IMR-90 (cell line): ENCODE measurements at regions not wholly inside any gene's neighbourhood (a gene's known extent, or its start where the extent isn't known, plus 50 kb on each side); places are given as distances from the start of the nearest gene placed in this dataset.

Experiments
- BHLHE40 ChIP-seq: fragments of 150-350 bp; IDR thresholded peaks from 2 replicates; pipeline ENCODE4 v1.6.1; 2016; ENCODE audit warnings: mild to moderate bottlenecking, low read depth, low read length
- CTCF ChIP-seq: conservative IDR thresholded peaks from 2 replicates; pipeline ENCODE4 v1.5.1; 2012; ENCODE audit warnings: mild to moderate bottlenecking, low read depth, low read length, improper control_type of control experiment
- MAFK ChIP-seq: IDR thresholded peaks from 2 replicates; pipeline ENCODE4 v1.6.1; 2012; ENCODE audit warnings: low read depth, low read length, improper control_type of control experiment
- RCOR1 ChIP-seq: IDR thresholded peaks from 2 replicates; pipeline ENCODE4 v1.6.1; 2012; ENCODE audit warnings: mild to moderate bottlenecking, low read length, improper control_type of control experiment; ENCODE audit not compliant: insufficient replicate concordance
- RFX5 ChIP-seq: IDR thresholded peaks from 2 replicates; pipeline ENCODE4 v1.8.0; 2012; ENCODE audit warnings: low read depth, mild to moderate bottlenecking, low read length, moderate library complexity
- USF2 ChIP-seq: fragments of 150-350 bp; IDR thresholded peaks from 2 replicates; pipeline ENCODE4 v1.6.1; 2017; ENCODE audit warnings: mild to moderate bottlenecking, antibody characterized with exemption, low read length, low read depth

DNA sequence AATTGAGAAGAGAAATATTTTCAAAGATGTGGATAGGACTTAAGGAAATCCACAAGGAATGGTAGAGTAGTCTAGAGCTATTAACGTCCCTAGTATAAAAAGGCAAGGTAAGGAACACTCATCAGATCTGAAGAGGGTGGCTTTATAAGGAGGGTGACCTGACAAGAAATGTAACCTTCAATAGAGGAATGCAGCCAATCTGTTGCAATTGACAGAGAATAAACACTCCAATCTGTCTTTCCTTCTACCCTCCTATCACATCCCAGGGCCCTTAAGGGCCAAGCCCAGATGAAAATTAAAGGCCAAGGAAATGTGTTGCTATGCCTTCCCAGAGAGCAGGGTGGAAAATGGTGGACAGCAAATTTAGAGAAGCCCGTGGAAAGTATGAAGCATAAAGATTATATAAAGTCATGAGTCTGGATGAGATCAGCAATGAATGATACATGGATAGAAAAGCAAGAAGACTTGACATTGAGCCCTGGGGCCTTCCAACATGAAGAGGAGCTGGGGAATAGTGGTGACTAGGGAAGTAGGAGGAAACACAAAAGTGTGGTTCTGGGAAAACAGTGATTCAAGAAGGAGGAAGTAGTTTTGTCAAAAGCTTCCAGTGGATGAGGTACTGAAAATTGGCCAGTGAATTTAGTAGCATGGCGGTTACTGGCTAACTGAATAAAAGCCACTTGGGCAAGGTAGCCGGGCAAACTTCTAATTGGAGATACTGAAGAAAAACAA, 270.6 kb upstream of the TANK start:
- TF ChIP-seq MAFK (no peak), USF2 (no peak), CTCF (no peak), RCOR1 (no peak), RFX5 (no peak), BHLHE40 (no peak)
